Body of pancreas (tissue), 4 donors: ENCODE measurements at regions not wholly inside any gene's neighbourhood (a gene's known extent, or its start where the extent isn't known, plus 50 kb on each side); places are given as distances from the start of the nearest gene placed in this dataset.

Source experiments
- ATAC-seq: fragments of 150-250 bp; one replicate; pipeline ENCODE4 v1.9.1; 2016
- DNase-seq, 4 donors: peaks; one replicate each; pipeline ENCODE4 v3.0.0-alpha.2; 2019
- H3K27ac ChIP-seq, 4 donors: fragments of 200-600 bp; sonication (generic); 1 replicate in 3 of 4; 2 replicates in 1 of 4; pipeline versions ENCODE4 v1.5.1 to v1.6.1; 2016 to 2019; ENCODE audit warnings: mild to moderate bottlenecking in 1 of 4, mixed read lengths in 1 of 4, moderate library complexity in 1 of 4
- H3K27me3 ChIP-seq, 2 donors: fragments of 200-600 bp; sonication (generic); one replicate each; pipeline ENCODE4 v1.6.0; 2016; ENCODE audit warnings: mild to moderate bottlenecking in 1 of 2
- H3K36me3 ChIP-seq, 2 donors: fragments of 200-600 bp; sonication (generic); replicated peaks in 1 of 2; 2 replicates each; pipeline ENCODE4 v1.5.1; 2016; ENCODE audit warnings: low read depth in 2 of 2; ENCODE audit not compliant: insufficient read depth in 1 of 2
- H3K4me1 ChIP-seq: fragments of 200-600 bp; sonication (generic); one replicate; pipeline ENCODE4 v1.6.0; 2016
- H3K4me3 ChIP-seq, 2 donors: fragments of 200-600 bp; sonication (generic); 1 replicate in 1 of 2; 2 replicates in 1 of 2; pipeline ENCODE4 v1.5.1; 2016 to 2019
- H3K9me3 ChIP-seq, 3 donors: fragments of 200-600 bp; sonication (generic); 1 replicate in 2 of 3; 2 replicates in 1 of 3; pipeline ENCODE4 v1.5.1; 2016
- CTCF ChIP-seq, 7 experiments: fragments of 450-650 bp in 4 of 7; fragments of 200-600 bp in 3 of 7; sonication (generic) in 3 of 7; IDR thresholded peaks; one replicate each; pipeline ENCODE4 v1.5.1; 2016 to 2019; ENCODE audit warnings: antibody characterized with exemption in 7 of 7
- POLR2A ChIP-seq, 3 donors: fragments of 450-650 bp; IDR thresholded peaks; one replicate each; pipeline ENCODE4 v1.6.1; 2016; ENCODE audit warnings: antibody characterized with exemption in 3 of 3, mild to moderate bottlenecking in 2 of 3
- WGBS, 2 donors: methylation state at CpG; one replicate each; pipeline ENCODE4 v1.1.5; 2017; 5-methylcytosine and 5-hydroxymethylcytosine counted together
- intact Hi-C: fragments of 100-400 bp; cut with DNase I; formaldehyde crosslinking; loops from one replicate; pipeline ENCODE4 v1.15.1; 2023

- DNase-seq = no peak
Measured at GRCh38 chr2:17441790-17442189, 76.5 kb downstream of the RAD51AP2 start.

GRCh38 chr2:17441055-17441771 lies 77.0 kb downstream of the RAD51AP2 start:
- TF ChIP-seq CTCF (IDR thresholded peaks at IDR 0.05) (no peak), POLR2A (IDR thresholded peaks at IDR 0.05) (no peak)
- DNase-seq (no peak), ATAC-seq (no peak)
- Histone ChIP-seq H3K9me3 (no peaks in the 10 kb centered on the region), H3K36me3 (no peaks in the 10 kb centered on the region), H3K27ac (no peak overlapping the region), H3K4me3 (no peak overlapping the region), H3K4me1 (no peaks in the 10 kb centered on the region), H3K27me3 (no peaks in the 10 kb centered on the region)
- 70 to 77% methylated on average over 4 of the region's 4 CpGs for WGBS, 2 donors
- intact Hi-C loops = no loop called here

More at GRCh38 chr2:17441790-17442189, 76.5 kb downstream of the RAD51AP2 start:
- no peaks in the 10 kb centered on the region for H3K36me3 ChIP-seq
- WGBS, 2 donors = 85 to 86% methylated on average over 9 of the region's 9 CpGs
- no peaks in the 10 kb centered on the region for H3K27me3 ChIP-seq
- H3K9me3 ChIP-seq = no peaks in the 10 kb centered on the region
- no peak overlapping the region for H3K27ac ChIP-seq
- no peak overlapping the region for H3K4me3 ChIP-seq
- intact Hi-C loops = no loop called here
- no peaks in the 10 kb centered on the region for H3K4me1 ChIP-seq
- no peak for TF ChIP-seq POLR2A (IDR thresholded peaks at IDR 0.05)
- TF ChIP-seq CTCF (IDR thresholded peaks at IDR 0.05) = no peak
- no peak for ATAC-seq

GRCh38 chr2:17430326-17430725 lies 87.9 kb downstream of the RAD51AP2 start:
- no peak for ATAC-seq
- DNase-seq = no peak
- H3K27ac ChIP-seq = no peak overlapping the region
- intact Hi-C loops = no loop called here
- H3K9me3 ChIP-seq = no peaks in the 10 kb centered on the region
- no peaks in the 10 kb centered on the region for H3K36me3 ChIP-seq
- TF ChIP-seq CTCF (IDR thresholded peaks at IDR 0.05) (no peak), POLR2A (IDR thresholded peaks at IDR 0.05) (no peak)
- 13% methylated on average over 1 of the region's 1 CpG for WGBS, 2 donors
- no peaks in the 10 kb centered on the region for H3K4me1 ChIP-seq
- no peak overlapping the region for H3K4me3 ChIP-seq
- H3K27me3 ChIP-seq = no peaks in the 10 kb centered on the region

GRCh38 chr2:17429130-17429529 lies 89.1 kb downstream of the RAD51AP2 start:
- Histone ChIP-seq H3K27ac (no peak overlapping the region), H3K9me3 (no peaks in the 10 kb centered on the region), H3K27me3 (no peaks in the 10 kb centered on the region), H3K4me3 (no peak overlapping the region), H3K4me1 (no peaks in the 10 kb centered on the region), H3K36me3 (no peaks in the 10 kb centered on the region)
- 19 to 25% methylated on average over 1 of the region's 1 CpG for WGBS, 2 donors
- intact Hi-C loops = no loop called here
- ATAC-seq (no peak), DNase-seq (no peak)
- TF ChIP-seq POLR2A (IDR thresholded peaks at IDR 0.05) (no peak), CTCF (IDR thresholded peaks at IDR 0.05) (no peak)

GRCh38 chr2:17427401-17427800 lies 90.8 kb downstream of the RAD51AP2 start:
- 83 to 85% methylated on average over 1 of the region's 1 CpG for WGBS, 2 donors
- no peaks in the 10 kb centered on the region for H3K9me3 ChIP-seq
- no peaks in the 10 kb centered on the region for H3K4me1 ChIP-seq
- no peaks in the 10 kb centered on the region for H3K36me3 ChIP-seq
- ATAC-seq (no peak), DNase-seq (no peak)
- TF ChIP-seq CTCF (IDR thresholded peaks at IDR 0.05) (no peak), POLR2A (IDR thresholded peaks at IDR 0.05) (no peak)
- no peak overlapping the region for H3K27ac ChIP-seq
- no peak overlapping the region for H3K4me3 ChIP-seq
- no peaks in the 10 kb centered on the region for H3K27me3 ChIP-seq
- intact Hi-C loops = no loop called here
